ENCODE measurements at regions not wholly inside any gene's neighbourhood (a gene's known extent, or its start where the extent isn't known, plus 50 kb on each side); places are given as distances from the start of the nearest gene placed in this dataset.

DNA sequence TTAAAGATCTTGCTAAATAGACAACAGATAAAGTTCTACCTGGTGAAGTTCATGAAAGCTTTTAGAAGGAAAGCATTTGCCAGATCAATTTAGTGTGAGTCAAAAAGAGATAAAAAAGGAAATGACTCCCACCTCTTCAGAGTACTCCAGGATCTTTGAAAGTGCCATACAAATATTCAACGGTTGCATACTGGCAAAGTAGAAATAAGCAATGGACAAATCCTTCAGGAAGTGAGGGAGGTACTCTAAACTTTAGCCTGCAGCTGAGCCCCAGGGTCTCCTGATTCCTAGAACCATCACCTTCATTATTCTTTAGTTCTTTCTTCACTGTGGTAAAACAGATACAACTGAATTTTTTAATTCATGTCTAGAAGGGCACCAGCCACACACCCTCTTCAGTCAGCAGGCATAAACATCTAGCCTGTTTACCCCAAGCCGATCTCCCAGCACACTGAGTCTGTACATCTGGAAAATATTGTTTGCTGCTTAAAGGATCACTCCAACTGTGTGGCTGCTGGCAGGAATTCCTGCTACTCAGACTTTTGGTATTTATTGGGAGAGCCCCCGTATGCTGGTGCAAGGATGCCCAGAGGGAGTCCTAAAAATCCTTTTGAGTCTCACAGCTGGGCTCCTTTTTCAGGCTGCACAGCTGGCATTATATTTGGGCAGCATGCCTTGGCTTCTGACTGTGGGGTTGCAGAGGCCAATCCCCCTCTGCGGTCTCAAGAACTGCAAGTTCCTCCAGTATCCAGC, 72.3 kb upstream of the SESTD1 start:
- TF ChIP-seq, protein P1, sequence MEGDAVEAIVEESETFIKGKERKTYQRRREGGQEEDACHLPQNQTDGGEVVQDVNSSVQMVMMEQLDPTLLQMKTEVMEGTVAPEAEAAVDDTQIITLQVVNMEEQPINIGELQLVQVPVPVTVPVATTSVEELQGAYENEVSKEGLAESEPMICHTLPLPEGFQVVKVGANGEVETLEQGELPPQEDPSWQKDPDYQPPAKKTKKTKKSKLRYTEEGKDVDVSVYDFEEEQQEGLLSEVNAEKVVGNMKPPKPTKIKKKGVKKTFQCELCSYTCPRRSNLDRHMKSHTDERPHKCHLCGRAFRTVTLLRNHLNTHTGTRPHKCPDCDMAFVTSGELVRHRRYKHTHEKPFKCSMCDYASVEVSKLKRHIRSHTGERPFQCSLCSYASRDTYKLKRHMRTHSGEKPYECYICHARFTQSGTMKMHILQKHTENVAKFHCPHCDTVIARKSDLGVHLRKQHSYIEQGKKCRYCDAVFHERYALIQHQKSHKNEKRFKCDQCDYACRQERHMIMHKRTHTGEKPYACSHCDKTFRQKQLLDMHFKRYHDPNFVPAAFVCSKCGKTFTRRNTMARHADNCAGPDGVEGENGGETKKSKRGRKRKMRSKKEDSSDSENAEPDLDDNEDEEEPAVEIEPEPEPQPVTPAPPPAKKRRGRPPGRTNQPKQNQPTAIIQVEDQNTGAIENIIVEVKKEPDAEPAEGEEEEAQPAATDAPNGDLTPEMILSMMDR (conservative IDR thresholded peaks at IDR 0.05; ENCODE audit: low read depth in 2 of 2), result no peak
- no peak for TF ChIP-seq STAT1 (IDR thresholded peaks at IDR 0.05; ENCODE audit: unreplicated experiment)
- TF ChIP-seq EZH2 (IDR thresholded peaks at IDR 0.05; ENCODE audit: low read depth, unreplicated experiment), result no peak
- no peak for TF ChIP-seq CREB1 (CRISPR knock-in tag; IDR thresholded peaks at IDR 0.05; ENCODE audit: low read depth)
- TF ChIP-seq, protein P2, sequence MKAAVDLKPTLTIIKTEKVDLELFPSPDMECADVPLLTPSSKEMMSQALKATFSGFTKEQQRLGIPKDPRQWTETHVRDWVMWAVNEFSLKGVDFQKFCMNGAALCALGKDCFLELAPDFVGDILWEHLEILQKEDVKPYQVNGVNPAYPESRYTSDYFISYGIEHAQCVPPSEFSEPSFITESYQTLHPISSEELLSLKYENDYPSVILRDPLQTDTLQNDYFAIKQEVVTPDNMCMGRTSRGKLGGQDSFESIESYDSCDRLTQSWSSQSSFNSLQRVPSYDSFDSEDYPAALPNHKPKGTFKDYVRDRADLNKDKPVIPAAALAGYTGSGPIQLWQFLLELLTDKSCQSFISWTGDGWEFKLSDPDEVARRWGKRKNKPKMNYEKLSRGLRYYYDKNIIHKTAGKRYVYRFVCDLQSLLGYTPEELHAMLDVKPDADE (IDR thresholded peaks at IDR 0.05), result no peak
- TF ChIP-seq POLR2AphosphoS5 (IDR thresholded peaks at IDR 0.05; ENCODE audit: low read depth), result no peak

Data from GM23338 (cell line).